Smooth muscle cell (in vitro differentiated cells): ENCODE measurements at regions not wholly inside any gene's neighbourhood (a gene's known extent, or its start where the extent isn't known, plus 50 kb on each side); places are given as distances from the start of the nearest gene placed in this dataset.

Source experiments
- DNase-seq: peaks from one replicate; lab custom pipeline; 2025; ENCODE audit not compliant: unreplicated experiment; lab: John Stamatoyannopoulos, UW
- H2AFZ ChIP-seq: fragments of 200-600 bp; sonication (generic); 2 replicates; pipeline ENCODE4 v1.6.0; 2016; ENCODE audit warnings: antibody characterized with exemption, low read depth, mild to moderate bottlenecking
- H3F3A ChIP-seq: fragments of 200-600 bp; sonication (generic); 2 replicates; pipeline ENCODE4 v1.6.0; 2017; ENCODE audit warnings: antibody characterized with exemption, low read depth
- H3K27ac ChIP-seq: fragments of 200-600 bp; sonication (generic); 2 replicates; pipeline ENCODE4 v1.5.1; 2016; ENCODE audit warnings: low read depth, mild to moderate bottlenecking
- H3K27me3 ChIP-seq: fragments of 200-600 bp; sonication (generic); 2 replicates; pipeline ENCODE4 v1.6.1; 2016; ENCODE audit warnings: low read depth, mild to moderate bottlenecking
- H3K36me3 ChIP-seq: fragments of 200-600 bp; sonication (generic); 2 replicates; pipeline ENCODE4 v1.5.1; 2016; ENCODE audit warnings: low read depth
- H3K4me1 ChIP-seq: fragments of 200-600 bp; sonication (generic); 2 replicates; pipeline ENCODE4 v1.5.1; 2016; ENCODE audit warnings: low read depth
- H3K4me2 ChIP-seq: fragments of 200-600 bp; sonication (generic); 2 replicates; pipeline ENCODE4 v1.6.0; 2016; ENCODE audit warnings: mild to moderate bottlenecking
- H3K4me3 ChIP-seq: fragments of 200-600 bp; sonication (generic); 2 replicates; pipeline ENCODE4 v1.5.1; 2016; ENCODE audit warnings: mild to moderate bottlenecking
- H3K79me2 ChIP-seq: fragments of 200-600 bp; sonication (generic); 2 replicates; pipeline ENCODE4 v1.6.0; 2016; ENCODE audit warnings: low read depth, mild to moderate bottlenecking
- H3K9ac ChIP-seq: fragments of 200-600 bp; sonication (generic); 2 replicates; pipeline ENCODE4 v1.6.0; 2016; ENCODE audit warnings: low read depth
- H3K9me3 ChIP-seq: fragments of 200-600 bp; sonication (generic); replicated peaks from 2 replicates; pipeline ENCODE4 v1.5.1; 2016; ENCODE audit warnings: low read depth
- H4K20me1 ChIP-seq: fragments of 200-600 bp; sonication (generic); 2 replicates; pipeline ENCODE4 v1.6.0; 2016; ENCODE audit warnings: low read depth
- CTCF ChIP-seq: fragments of 200-600 bp; sonication (generic); IDR thresholded peaks from 2 replicates; pipeline ENCODE4 v1.5.1; 2017; ENCODE audit warnings: borderline replicate concordance, mild to moderate bottlenecking, antibody characterized with exemption; ENCODE audit not compliant: insufficient read depth, poor library complexity, severe bottlenecking
- WGBS: methylation state at CpG from one replicate; pipeline ENCODE4 v1.1.7; 2016; ENCODE audit warnings: low lambda C conversion rate; 5-methylcytosine and 5-hydroxymethylcytosine counted together

- H3K9me3 ChIP-seq = no peaks in the 10 kb centered on the region
- H3K9ac ChIP-seq = no peak overlapping the region
- no peaks in the 10 kb centered on the region for H3K79me2 ChIP-seq
- no peak for TF ChIP-seq CTCF
- H3K36me3 ChIP-seq = no peaks in the 10 kb centered on the region
- no peak overlapping the region for H3K4me3 ChIP-seq
- no peak overlapping the region for H3K27ac ChIP-seq
- H3K4me1 ChIP-seq = no peaks in the 10 kb centered on the region
- H3K27me3 ChIP-seq = no peaks in the 10 kb centered on the region
- 91% methylated on average over 2 of the region's 2 CpGs for WGBS
- no peak overlapping the region for H2AFZ ChIP-seq
- H3K4me2 ChIP-seq = no peak overlapping the region
- no peak for DNase-seq
- H3F3A ChIP-seq = no peaks in the 10 kb centered on the region
- no peaks in the 10 kb centered on the region for H4K20me1 ChIP-seq
These were observed 151.6 kb downstream of the CBLL2 start for GRCh38 chrX:22424122-22424915.

- Histone ChIP-seq H3K4me3 (no peak overlapping the region), H3K9me3 (no peaks in the 10 kb centered on the region), H3K27me3 (no peaks in the 10 kb centered on the region), H3F3A (no peaks in the 10 kb centered on the region), H3K9ac (no peak overlapping the region), H3K27ac (no peak overlapping the region), H3K36me3 (no peaks in the 10 kb centered on the region), H3K4me2 (no peak overlapping the region), H4K20me1 (no peaks in the 10 kb centered on the region), H3K4me1 (no peaks in the 10 kb centered on the region), H2AFZ (no peak overlapping the region), H3K79me2 (no peaks in the 10 kb centered on the region)
- WGBS = 87% methylated on average over 1 of the region's 1 CpG
- DNase-seq = no peak
- no peak for TF ChIP-seq CTCF
These were observed 152.2 kb downstream of the CBLL2 start for GRCh38 chrX:22424919-22425318.

GRCh38 chrX:22429704-22430103 lies 157.0 kb downstream of the CBLL2 start:
- H3K4me2 ChIP-seq = no peak overlapping the region
- H3K9ac ChIP-seq = no peak overlapping the region
- no peak overlapping the region for H2AFZ ChIP-seq
- DNase-seq = no peak
- no peaks in the 10 kb centered on the region for H4K20me1 ChIP-seq
- H3K27ac ChIP-seq = no peak overlapping the region
- no peaks in the 10 kb centered on the region for H3K27me3 ChIP-seq
- H3K9me3 ChIP-seq = no peaks in the 10 kb centered on the region
- no peaks in the 10 kb centered on the region for H3K36me3 ChIP-seq
- TF ChIP-seq CTCF = no peak
- no peak overlapping the region for H3K4me3 ChIP-seq
- 79% methylated on average over 3 of the region's 3 CpGs for WGBS
- no peaks in the 10 kb centered on the region for H3F3A ChIP-seq
- H3K4me1 ChIP-seq = no peaks in the 10 kb centered on the region
- no peaks in the 10 kb centered on the region for H3K79me2 ChIP-seq

- no peak overlapping the region for H3K9ac ChIP-seq
- no peak for DNase-seq
- H2AFZ ChIP-seq = no peak overlapping the region
- H3K27me3 ChIP-seq = no peaks in the 10 kb centered on the region
- no peak overlapping the region for H3K4me2 ChIP-seq
- H3K4me1 ChIP-seq = no peaks in the 10 kb centered on the region
- no peaks in the 10 kb centered on the region for H3K79me2 ChIP-seq
- no peaks in the 10 kb centered on the region for H3K36me3 ChIP-seq
- no peak overlapping the region for H3K4me3 ChIP-seq
- H3F3A ChIP-seq = no peaks in the 10 kb centered on the region
- H4K20me1 ChIP-seq = no peaks in the 10 kb centered on the region
- WGBS = 85% methylated on average over 5 of the region's 5 CpGs
- TF ChIP-seq CTCF = no peak
- no peaks in the 10 kb centered on the region for H3K9me3 ChIP-seq
- no peak overlapping the region for H3K27ac ChIP-seq
These were observed 158.0 kb downstream of the CBLL2 start for GRCh38 chrX:22430701-22431100.
